ENCODE measurements at regions not wholly inside any gene's neighbourhood (a gene's known extent, or its start where the extent isn't known, plus 50 kb on each side); places are given as distances from the start of the nearest gene placed in this dataset.

GRCh38 chr2:222058819-222059445 is 239.9 kb downstream of the PAX3 start:
- peak; percentile 59 for DNase-seq

- no peak for DNase-seq
Measured at GRCh38 chr2:222057347-222058073, 241.3 kb downstream of the PAX3 start.

- DNase-seq = no peak
Measured at GRCh38 chr2:222055328-222055727, 243.5 kb downstream of the PAX3 start.

GRCh38 chr2:222054813-222055212 is 244.0 kb downstream of the PAX3 start:
- no peak for DNase-seq

GRCh38 chr2:222052934-222053367 is 245.8 kb downstream of the PAX3 start:
- no peak for DNase-seq

- DNase-seq = no peak
Measured at GRCh38 chr2:222050981-222051380, 247.8 kb downstream of the PAX3 start.

GRCh38 chr2:222049946-222050345 is 248.9 kb downstream of the PAX3 start:
- no peak for DNase-seq

- no peak for DNase-seq
Measured at GRCh38 chr2:222043897-222044296, 254.9 kb downstream of the PAX3 start.

- no peak for DNase-seq
Measured at GRCh38 chr2:222042666-222043065, 256.1 kb downstream of the PAX3 start.

GRCh38 chr2:222040333-222040732 is 258.5 kb downstream of the PAX3 start:
- no peak for DNase-seq

GRCh38 chr2:222039821-222040220 is 259.0 kb downstream of the PAX3 start:
- no peak for DNase-seq

GRCh38 chr2:222038067-222038802 is 260.6 kb downstream of the PAX3 start:
- no peak for DNase-seq

- no peak for DNase-seq
Measured at GRCh38 chr2:222037211-222037610, 261.6 kb downstream of the PAX3 start.

- no peak for DNase-seq
Measured at GRCh38 chr2:222034058-222034457, 264.7 kb downstream of the PAX3 start.

- DNase-seq = no peak
Measured at GRCh38 chr2:222033541-222033940, 265.3 kb downstream of the PAX3 start.

GRCh38 chr2:222025881-222026271 is 272.9 kb downstream of the PAX3 start:
- no peak for DNase-seq

GRCh38 chr2:222024932-222025880 is 273.6 kb downstream of the PAX3 start:
- DNase-seq = peak; percentile 18

- no peak for DNase-seq
Measured at GRCh38 chr2:222017252-222017850, 281.4 kb downstream of the PAX3 start.

GRCh38 chr2:222013889-222014288 is 284.9 kb downstream of the PAX3 start:
- no peak for DNase-seq

GRCh38 chr2:222000326-222000725 is 298.5 kb downstream of the PAX3 start:
- DNase-seq = no peak

GRCh38 chr2:221999717-222000116 is 299.1 kb downstream of the PAX3 start:
- no peak for DNase-seq
